ENCODE measurements at regions not wholly inside any gene's neighbourhood (a gene's known extent, or its start where the extent isn't known, plus 50 kb on each side); places are given as distances from the start of the nearest gene placed in this dataset.

DNA sequence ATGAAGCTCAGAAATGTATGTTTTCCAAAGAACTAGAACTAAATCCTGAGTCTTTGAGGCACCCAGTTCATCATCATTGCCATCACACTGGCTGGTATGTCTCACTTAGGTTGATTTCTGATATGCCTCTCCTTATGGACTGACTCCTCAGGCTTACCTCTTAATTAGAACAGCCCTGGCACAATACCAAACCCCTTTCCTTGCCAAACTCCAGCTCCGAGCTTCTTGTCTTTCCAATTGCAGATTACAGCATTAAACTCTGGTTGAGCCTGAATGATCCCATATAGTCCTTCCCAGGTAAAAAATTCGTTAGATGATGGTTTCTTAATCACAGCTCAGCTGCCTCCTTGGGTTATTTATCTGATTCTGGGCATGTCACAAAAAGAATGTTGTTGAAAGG, 66.3 kb downstream of the RTP4 start:
- TF ChIP-seq CTCF (IDR thresholded peaks at IDR 0.05; ENCODE audit: low read depth, low read length) = no peak
- no peak for DNase-seq (ENCODE audit: extremely low read depth, low read depth)

- no peak for DNase-seq (ENCODE audit: extremely low read depth, low read depth)
- no peak; the same call in 1 of the 2 replicates for TF ChIP-seq CTCF (IDR thresholded peaks at IDR 0.05; ENCODE audit: low read depth, low read length)
These were observed 62.4 kb downstream of the RTP4 start for GRCh38 chr3:187430576-187430975.

Measured in AG09319 (cell line).